DMS53 treated with DMSO at 0.1 percent for 48 hours (cell line): ENCODE measurements at regions not wholly inside any gene's neighbourhood (a gene's known extent, or its start where the extent isn't known, plus 50 kb on each side); places are given as distances from the start of the nearest gene placed in this dataset.
"Not testable (repeated sequence)": the region's sequence is repeated elsewhere in the genome, so short reads cannot be mapped to it uniquely, and the experiment has no call there.

Experiments used
- DNase-seq: peaks from one replicate; lab custom pipeline; 2025; ENCODE audit not compliant: unreplicated experiment; lab: John Stamatoyannopoulos, UW

- DNase-seq = no peak
These were observed 2286.1 kb upstream of the AGA start for GRCh38 chr4:179728305-179728704.

- not testable (repeated sequence) for DNase-seq
These were observed 2294.6 kb upstream of the AGA start for GRCh38 chr4:179736820-179737219.

DNA sequence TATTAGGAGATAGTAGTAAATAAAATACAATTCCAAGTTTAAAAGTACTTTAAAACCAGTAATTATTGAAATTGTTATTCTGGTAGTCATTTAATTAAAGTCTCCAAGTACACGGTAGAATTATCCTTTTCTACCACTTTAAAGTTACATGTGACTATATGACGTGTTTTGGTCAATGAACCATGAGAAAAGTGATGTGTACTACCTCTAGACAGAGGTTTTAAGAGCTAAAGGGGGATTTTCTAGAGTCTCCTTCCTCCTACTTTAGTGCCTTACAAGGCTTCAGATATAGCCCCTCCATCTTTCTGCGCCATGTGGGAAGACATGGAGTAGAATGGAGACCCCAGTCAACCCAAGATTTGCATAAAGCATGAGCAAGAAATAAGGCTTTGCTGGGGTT, 2296.6 kb upstream of the AGA start:
- no peak for DNase-seq

GRCh38 chr4:179747218-179747910, 2305.1 kb upstream of the AGA start:
- no peak for DNase-seq

DNA sequence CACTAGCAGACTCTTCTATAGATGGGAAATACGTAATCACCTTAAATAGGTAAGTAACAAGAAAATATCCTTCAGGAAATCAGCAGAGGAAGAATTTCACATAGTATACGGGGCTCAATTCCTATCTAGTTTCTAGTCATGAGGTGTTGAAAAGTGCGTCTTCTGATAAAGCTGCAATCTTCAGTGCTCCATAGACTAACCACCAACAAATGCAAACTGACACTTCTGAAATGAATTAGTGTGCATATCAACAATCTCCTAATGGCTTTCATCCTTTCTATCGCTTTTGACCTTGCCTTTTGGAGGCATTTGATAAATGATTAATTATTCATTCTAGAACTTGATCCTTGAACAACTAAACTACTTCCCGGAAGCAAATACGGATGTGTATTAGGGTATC, 2306.6 kb upstream of the AGA start:
- DNase-seq = no peak

DNA sequence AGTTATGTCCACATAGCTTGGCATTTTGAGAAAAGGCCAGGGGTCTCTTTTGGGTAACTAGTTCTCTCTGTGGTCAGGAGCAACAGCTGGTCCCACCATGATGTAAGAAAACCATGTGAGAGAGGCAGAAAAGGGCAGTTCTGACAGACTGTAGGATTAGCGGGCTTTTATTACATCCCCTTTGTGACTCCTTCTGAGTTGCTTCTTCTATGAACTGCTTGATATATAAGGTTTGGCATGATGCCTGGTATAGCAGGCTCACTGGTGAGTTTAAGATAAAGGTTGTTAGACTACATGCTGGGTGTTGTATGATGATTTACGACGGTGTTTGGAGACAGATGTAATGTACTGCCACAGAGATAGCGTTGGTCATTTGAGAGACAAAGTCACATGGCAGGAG, 2308.1 kb upstream of the AGA start:
- DNase-seq = no peak

DNA sequence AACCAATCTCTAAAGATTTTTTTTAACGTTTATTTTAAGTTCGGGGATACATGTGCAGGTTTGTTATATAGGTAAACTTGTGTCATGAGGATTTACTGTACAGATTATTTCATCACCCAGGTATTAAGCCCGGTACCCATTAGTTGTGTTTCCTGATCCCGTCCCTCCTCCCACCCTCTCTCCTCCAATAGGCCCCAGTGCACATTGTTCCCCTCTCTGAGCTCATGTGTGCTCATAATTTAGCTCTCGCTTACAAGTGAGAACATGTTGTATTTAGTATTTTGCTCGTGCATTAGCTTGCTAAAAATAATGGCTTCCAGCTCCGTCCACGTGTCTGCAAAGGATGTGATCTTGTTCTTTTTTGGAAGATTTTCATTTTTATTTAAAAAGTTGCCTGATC, 2309.4 kb upstream of the AGA start:
- no peak for DNase-seq

DNA sequence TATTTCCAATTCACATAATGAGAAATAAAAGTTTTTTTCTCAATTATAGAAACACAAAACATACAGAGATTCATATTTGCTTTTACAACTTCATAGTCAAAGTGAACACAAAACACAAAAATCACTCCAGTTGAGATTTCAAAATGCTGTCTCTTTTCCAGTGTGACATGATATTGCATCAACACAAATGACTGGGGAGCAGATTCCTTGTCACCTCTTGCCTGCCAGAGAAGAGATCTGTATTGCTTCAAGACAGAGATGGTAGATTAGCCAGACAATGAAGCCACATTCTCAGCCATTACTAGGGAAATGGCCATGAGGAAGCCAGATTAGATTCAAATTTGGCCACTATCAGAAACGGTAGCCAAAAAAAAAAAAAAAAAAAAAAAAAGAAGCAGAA, 2313.1 kb upstream of the AGA start:
- no peak for DNase-seq

DNA sequence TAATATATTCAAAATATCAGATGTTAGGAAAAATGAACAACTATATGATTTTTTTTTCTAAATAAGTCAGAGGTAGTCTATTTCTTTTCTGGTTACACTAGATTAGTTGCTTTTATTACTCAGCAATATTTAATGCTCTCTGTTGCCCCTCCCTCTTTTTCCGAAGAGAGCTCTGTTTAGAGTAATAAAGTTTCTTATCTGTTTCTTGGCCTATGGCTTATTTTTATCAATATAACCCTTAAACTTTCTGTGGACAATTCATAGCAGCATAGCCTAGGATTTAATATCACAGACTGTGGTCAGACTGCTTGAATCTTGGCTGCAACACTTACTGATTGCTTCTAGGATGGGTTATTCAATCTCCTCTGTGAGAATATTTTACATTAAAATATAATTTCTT, 2315.4 kb upstream of the AGA start:
- no peak for DNase-seq

GRCh38 chr4:179762840-179763239, 2320.6 kb upstream of the AGA start:
- no peak for DNase-seq

DNA sequence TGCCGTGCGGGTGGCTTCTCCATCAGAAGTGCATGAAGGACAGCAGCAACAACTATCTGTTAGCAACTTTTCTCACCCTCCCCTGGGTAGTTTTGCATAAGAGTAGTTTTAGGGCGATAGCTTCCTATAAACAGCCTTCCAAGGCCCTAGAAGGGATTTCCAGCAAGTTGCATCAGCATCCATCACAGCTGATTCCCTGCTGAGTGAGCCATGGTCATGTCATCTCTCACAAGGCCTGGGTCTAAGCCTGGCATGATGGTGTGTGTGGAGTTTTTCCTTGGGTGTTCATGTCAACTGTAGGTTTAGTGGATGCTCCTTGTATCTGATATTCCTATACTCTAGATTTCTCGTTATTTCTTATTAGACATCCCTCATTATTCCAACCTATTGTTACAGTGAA, 2324.7 kb upstream of the AGA start:
- no peak for DNase-seq

DNA sequence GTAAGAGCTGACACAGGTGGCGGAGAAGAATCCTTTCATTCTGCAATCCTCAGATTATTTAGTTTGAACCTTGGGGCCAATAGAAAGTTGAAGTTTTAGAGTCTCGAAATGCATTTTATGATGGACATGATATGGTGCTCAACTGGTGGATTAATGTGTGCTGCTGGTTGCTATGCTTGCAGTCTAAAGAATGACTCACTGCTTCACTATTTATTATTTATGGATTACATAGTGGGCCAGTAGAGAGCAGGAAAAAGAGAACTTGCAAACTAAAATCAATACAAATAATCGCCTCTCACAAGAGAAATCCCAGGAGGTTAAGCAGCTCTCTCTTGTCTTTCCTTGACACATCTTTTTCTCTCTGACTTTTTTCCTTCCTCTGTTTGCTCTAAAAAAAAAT, 2326.8 kb upstream of the AGA start:
- DNase-seq = no peak

- DNase-seq = no peak
These were observed 2355.5 kb upstream of the AGA start for GRCh38 chr4:179797738-179798137.

DNA sequence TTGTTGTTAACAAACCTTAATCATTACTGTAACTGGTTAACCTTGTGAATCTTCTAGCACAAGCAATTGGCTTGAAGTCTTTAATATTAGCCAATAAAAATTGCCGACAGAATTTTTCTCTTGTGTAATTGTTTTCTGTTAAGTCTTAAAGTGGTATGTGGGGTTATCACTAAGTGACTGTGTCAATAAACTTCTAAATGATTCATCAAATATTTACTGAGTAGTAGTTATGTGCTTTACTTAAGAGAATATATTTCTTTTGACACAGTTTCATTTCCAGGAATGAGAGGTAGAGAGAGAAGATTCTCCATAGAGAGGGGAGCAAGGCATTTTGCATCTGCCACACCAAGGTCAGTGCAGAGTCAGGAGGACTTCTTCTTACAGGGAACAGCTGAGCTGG, 2361.6 kb upstream of the AGA start:
- no peak for DNase-seq

GRCh38 chr4:179804440-179804839, 2362.2 kb upstream of the AGA start:
- no peak for DNase-seq

GRCh38 chr4:179817317-179817716, 2375.1 kb upstream of the AGA start:
- DNase-seq = no peak

DNA sequence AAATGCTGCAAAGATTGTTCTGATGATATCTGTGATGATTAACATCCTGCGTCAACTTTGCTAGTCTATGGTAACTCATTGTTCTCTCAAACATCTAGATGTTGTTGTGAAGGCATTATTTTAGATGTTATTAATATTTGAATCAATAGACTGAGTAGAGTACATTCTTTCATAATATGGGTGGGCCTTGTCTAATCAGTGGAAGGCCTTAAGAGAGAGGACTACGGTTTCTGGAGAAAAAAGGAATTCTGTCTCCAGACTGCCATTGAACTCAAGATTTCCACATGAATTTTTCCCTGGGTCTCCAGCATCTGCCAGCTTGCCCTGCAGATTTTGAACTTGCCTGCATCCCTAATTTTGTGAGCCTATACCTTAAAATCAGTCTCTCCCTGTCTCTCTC, 2381.1 kb upstream of the AGA start:
- DNase-seq = no peak

GRCh38 chr4:179831274-179831673, 2389.0 kb upstream of the AGA start:
- no peak for DNase-seq

DNA sequence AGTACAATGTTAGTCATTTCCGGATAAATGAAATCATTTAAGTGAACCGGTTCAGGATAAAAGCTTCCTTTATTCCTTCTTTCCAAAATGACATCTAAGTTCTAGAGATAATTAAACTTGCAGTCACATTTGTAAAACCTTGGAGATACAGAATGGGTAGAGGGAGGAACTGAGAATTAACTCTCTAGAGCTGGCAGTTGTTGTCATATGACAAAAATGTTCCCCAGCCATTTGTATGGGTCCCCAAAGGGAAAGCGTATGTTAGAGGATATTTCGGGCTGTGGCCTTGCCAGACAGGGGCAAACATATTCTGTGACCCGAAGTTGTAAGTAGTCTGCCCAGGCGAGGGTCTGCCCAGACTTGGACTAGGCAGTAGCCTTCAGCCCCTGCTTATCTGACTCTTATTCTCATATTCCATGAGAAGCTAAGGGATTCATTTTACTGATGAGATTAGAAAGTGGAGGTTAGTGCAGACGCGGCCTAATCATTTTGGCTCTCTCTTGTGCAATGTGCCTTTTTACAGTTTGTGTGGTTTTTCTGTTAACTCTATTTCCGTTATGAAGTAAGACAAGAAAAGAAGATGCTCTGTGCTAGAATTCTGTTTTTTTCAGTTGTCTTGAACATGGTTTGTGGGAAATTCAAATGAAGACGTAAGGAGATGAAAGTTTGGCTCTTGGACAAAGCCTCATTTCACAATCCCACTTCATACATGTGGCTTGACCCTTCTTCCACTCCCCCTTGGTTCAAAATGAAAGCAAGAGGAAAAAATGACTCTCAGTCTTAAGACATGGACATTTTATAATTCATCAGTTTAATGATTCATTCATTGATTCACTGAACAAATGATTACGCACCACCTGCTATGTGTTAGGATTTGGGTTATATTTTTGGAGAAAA, 2394.2 kb upstream of the AGA start:
- no peak for DNase-seq

GRCh38 chr4:179843370-179843769, 2399.8 kb upstream of the TENM3 start:
- peak; percentile 15 for DNase-seq

- DNase-seq = no peak
These were observed 2387.7 kb upstream of the TENM3 start for GRCh38 chr4:179855469-179855868.

- DNase-seq = no peak
These were observed 2385.0 kb upstream of the TENM3 start for GRCh38 chr4:179858221-179858620.
